K562 (cell line): ENCODE measurements at regions not wholly inside any gene's neighbourhood (a gene's known extent, or its start where the extent isn't known, plus 50 kb on each side); places are given as distances from the start of the nearest gene placed in this dataset.

Experiments
- ELF1 ChIP-seq: fragments of 200-800 bp; sonication (Bioruptor generic); IDR thresholded peaks from 2 replicates; pipeline ENCODE4 v1.6.1; 2016; ENCODE audit warnings: missing genetic modification characterization, missing compliant biosample characterization
- ZNF239 ChIP-seq: fragments of 250-450 bp; sonication (Bioruptor Pico); IDR thresholded peaks from 2 replicates; pipeline ENCODE4 v1.4.0; 2020; ENCODE audit warnings: mild to moderate bottlenecking

DNA sequence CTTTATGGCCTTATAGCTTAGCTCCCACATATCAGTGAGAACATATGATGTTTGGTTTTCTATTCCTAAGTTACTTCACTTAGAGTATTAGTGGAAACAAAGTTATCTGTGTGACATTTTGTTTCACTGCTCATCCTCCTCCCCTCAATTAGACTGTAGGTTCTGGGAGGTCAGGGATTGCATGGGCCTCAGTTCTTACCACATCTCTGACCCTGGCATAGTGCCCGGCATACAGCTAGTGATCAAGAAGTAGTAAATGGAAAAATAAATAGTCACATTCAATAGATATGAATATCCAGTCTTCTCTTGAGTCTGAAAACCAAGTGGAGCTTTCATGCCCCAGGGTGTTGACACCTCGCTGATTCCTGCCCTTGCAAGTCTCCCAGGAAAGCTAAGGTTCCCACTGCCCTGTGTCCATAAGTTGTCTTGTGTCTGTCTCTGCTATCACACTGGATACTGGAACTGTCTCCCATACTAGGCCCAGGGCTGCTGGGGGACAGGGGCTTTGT, 249.5 kb upstream of the TSHZ3 start:
- no peak for TF ChIP-seq ZNF239 (CRISPR knock-in tag)
- no peak for TF ChIP-seq ELF1
